Peyer's patch (tissue), 4 donors: ENCODE measurements at regions not wholly inside any gene's neighbourhood (a gene's known extent, or its start where the extent isn't known, plus 50 kb on each side); places are given as distances from the start of the nearest gene placed in this dataset.

Source experiments
- POLR2A ChIP-seq, 2 donors: fragments of 450-650 bp; IDR thresholded peaks; one replicate each; pipeline ENCODE4 v1.5.1; 2017; ENCODE audit warnings: antibody characterized with exemption in 2 of 2, mild to moderate bottlenecking in 2 of 2, moderate library complexity in 2 of 2
- TF ChIP-seq, protein P1 (sequence below), 6 experiments: fragments of 450-650 bp in 4 of 6; fragments of 200-600 bp in 2 of 6; sonication (generic) in 1 of 6; IDR thresholded peaks; one replicate each; pipeline ENCODE4 v1.5.1; 2017 to 2019; ENCODE audit warnings: antibody characterized with exemption in 6 of 6, mild to moderate bottlenecking in 3 of 6, moderate library complexity in 1 of 6

- TF ChIP-seq, protein P1, sequence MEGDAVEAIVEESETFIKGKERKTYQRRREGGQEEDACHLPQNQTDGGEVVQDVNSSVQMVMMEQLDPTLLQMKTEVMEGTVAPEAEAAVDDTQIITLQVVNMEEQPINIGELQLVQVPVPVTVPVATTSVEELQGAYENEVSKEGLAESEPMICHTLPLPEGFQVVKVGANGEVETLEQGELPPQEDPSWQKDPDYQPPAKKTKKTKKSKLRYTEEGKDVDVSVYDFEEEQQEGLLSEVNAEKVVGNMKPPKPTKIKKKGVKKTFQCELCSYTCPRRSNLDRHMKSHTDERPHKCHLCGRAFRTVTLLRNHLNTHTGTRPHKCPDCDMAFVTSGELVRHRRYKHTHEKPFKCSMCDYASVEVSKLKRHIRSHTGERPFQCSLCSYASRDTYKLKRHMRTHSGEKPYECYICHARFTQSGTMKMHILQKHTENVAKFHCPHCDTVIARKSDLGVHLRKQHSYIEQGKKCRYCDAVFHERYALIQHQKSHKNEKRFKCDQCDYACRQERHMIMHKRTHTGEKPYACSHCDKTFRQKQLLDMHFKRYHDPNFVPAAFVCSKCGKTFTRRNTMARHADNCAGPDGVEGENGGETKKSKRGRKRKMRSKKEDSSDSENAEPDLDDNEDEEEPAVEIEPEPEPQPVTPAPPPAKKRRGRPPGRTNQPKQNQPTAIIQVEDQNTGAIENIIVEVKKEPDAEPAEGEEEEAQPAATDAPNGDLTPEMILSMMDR (IDR thresholded peaks at IDR 0.05): peak; percentile 26 to 69 (median 61)
- no peak for TF ChIP-seq POLR2A (IDR thresholded peaks at IDR 0.05)
Measured at GRCh38 chr1:39091845-39092645, 65.9 kb downstream of the NDUFS5 start.
